ENCODE measurements at regions not wholly inside any gene's neighbourhood (a gene's known extent, or its start where the extent isn't known, plus 50 kb on each side); places are given as distances from the start of the nearest gene placed in this dataset.

DNA sequence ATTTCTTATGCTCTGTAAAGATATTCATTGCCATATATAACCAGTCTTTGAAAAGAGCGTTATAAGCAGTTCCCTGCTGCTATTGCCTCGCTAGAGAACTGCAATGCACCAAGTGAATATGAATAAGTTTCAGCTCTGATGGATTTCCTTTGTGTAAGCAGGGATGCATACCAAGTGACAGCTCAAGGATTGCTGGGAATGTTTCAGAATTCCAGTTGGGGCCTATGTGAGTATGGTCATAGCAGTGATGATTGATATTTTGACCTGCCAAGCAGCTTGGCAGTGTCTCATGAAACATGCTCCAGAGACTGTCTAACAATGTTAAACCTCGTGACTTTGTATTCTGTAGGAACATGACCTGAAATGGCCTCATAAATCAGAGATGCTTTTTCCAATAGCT, 312.6 kb downstream of the C11orf87 start:
- ChIA-PET CTCF (no interaction called here), POLR2A (no interaction called here)
- H3K27me3 ChIP-seq (ENCODE audit: control insufficient read depth, insufficient read depth, low read length) = no peaks in the 10 kb centered on the region
- no peaks in the 10 kb centered on the region for H3K9me3 ChIP-seq (ENCODE audit: control insufficient read depth, insufficient read depth, low read length)
- no peak for DNase-seq (ENCODE audit: low read depth, low spot score)
- TF ChIP-seq CTCF (IDR thresholded peaks at IDR 0.05; ENCODE audit: low read depth, low read length) = no peak
- no peak overlapping the region for H3K27ac ChIP-seq (ENCODE audit: low read depth, low read length)
- H3K4me3 ChIP-seq (ENCODE audit: low read depth, low read length) = no peak overlapping the region

DNA sequence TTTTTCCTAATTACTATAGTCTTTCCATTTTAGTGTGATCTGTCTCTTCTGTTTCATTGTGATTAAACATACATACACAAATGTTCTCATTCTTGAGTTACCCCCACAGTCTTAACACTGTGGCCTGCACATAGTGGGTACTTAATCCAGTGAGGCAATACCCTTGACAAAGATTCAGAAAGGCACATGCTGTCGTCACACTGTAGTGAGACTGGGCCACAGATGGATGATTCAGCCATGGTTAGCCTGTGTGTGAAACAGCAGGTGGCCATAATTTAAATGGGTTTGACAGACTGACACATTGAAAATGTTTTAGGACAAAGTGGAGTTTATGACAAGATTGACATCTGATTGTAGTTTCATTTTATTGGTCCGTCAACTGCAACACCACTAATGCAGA, 313.1 kb downstream of the C11orf87 start:
- POLR2A ChIA-PET = no interaction called here

GRCh38 chr11:109739379-109739778, 317.4 kb downstream of the C11orf87 start:
- ChIA-PET CTCF (interaction anchor here (0.6 kb wide), 1 partner anchor 204 kb away, joined by 3 read pairs; no protein-coding TSS in a partner anchor), POLR2A (no interaction called here)
- Histone ChIP-seq H3K9me3 (ENCODE audit: control insufficient read depth, insufficient read depth, low read length) (no peaks in the 10 kb centered on the region), H3K27ac (ENCODE audit: low read depth, low read length) (no peak overlapping the region), H3K27me3 (ENCODE audit: control insufficient read depth, insufficient read depth, low read length) (no peaks in the 10 kb centered on the region), H3K4me3 (ENCODE audit: low read depth, low read length) (no peak overlapping the region)
- TF ChIP-seq CTCF (IDR thresholded peaks at IDR 0.05; ENCODE audit: low read depth, low read length) = no peak
- no peak for DNase-seq (ENCODE audit: low read depth, low spot score)

More for the DNA sequence above, 313.1 kb downstream of the C11orf87 start:
- Histone ChIP-seq H3K4me3 (ENCODE audit: low read depth, low read length) (no peak overlapping the region), H3K27ac (ENCODE audit: low read depth, low read length) (no peak overlapping the region), H3K27me3 (ENCODE audit: control insufficient read depth, insufficient read depth, low read length) (no peaks in the 10 kb centered on the region), H3K9me3 (ENCODE audit: control insufficient read depth, insufficient read depth, low read length) (no peaks in the 10 kb centered on the region)
- CTCF ChIA-PET = no interaction called here
- no peak for DNase-seq (ENCODE audit: low read depth, low spot score)
- no peak for TF ChIP-seq CTCF (IDR thresholded peaks at IDR 0.05; ENCODE audit: low read depth, low read length)

GRCh38 chr11:109745996-109746625, 324.1 kb downstream of the C11orf87 start:
- Histone ChIP-seq H3K9me3 (ENCODE audit: control insufficient read depth, insufficient read depth, low read length) (no peaks in the 10 kb centered on the region), H3K27me3 (ENCODE audit: control insufficient read depth, insufficient read depth, low read length) (no peaks in the 10 kb centered on the region), H3K27ac (ENCODE audit: low read depth, low read length) (no peak overlapping the region), H3K4me3 (ENCODE audit: low read depth, low read length) (no peak overlapping the region)
- no peak for DNase-seq (ENCODE audit: low read depth, low spot score)
- TF ChIP-seq CTCF (IDR thresholded peaks at IDR 0.05; ENCODE audit: low read depth, low read length) = no peak
- CTCF ChIA-PET = no interaction called here
- POLR2A ChIA-PET = no interaction called here

- H3K9me3 ChIP-seq (ENCODE audit: control insufficient read depth, insufficient read depth, low read length) = no peaks in the 10 kb centered on the region
- TF ChIP-seq CTCF (IDR thresholded peaks at IDR 0.05; ENCODE audit: low read depth, low read length) = no peak
- no peak overlapping the region for H3K4me3 ChIP-seq (ENCODE audit: low read depth, low read length)
- ChIA-PET CTCF (interaction anchor here (1.1 kb wide), 1 partner anchor 1050 kb away, joined by 4 read pairs; no protein-coding TSS in a partner anchor), POLR2A (no interaction called here)
- no peak overlapping the region for H3K27ac ChIP-seq (ENCODE audit: low read depth, low read length)
- no peak for DNase-seq (ENCODE audit: low read depth, low spot score)
- no peaks in the 10 kb centered on the region for H3K27me3 ChIP-seq (ENCODE audit: control insufficient read depth, insufficient read depth, low read length)
These were observed 325.8 kb downstream of the C11orf87 start for GRCh38 chr11:109747839-109748238.
